HG02870 (cell line): ENCODE measurements at regions not wholly inside any gene's neighbourhood (a gene's known extent, or its start where the extent isn't known, plus 50 kb on each side); places are given as distances from the start of the nearest gene placed in this dataset.

Source experiments
- ATAC-seq: cut with Tn5 transposase; IDR thresholded peaks from one replicate; pipeline ENCODE4 v1.9.1; 2021; ENCODE audit warnings: mild to moderate bottlenecking, moderate library complexity; ENCODE audit not compliant: unreplicated experiment

DNA sequence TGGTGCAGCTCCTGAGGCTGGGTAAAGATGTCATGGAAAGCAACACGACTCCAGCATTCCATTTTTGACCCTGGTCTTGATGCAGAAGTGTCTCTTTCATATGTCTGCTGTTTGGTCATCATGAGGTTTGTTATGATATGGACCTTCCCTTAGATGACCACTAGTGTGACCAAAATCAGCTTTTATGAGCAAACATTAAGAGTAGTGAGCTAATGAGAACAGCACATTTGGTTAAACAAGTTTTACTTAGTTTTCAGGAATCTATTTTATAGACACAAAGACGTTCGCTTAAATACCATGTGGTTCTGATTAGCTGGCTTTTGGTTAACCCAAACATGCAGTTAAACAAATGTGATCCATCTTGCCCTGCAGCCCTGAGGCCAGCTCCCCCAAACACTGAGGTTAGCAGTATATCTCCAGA is 56.7 kb upstream of the ACTBL2 start:
- ATAC-seq, result no peak

DNA sequence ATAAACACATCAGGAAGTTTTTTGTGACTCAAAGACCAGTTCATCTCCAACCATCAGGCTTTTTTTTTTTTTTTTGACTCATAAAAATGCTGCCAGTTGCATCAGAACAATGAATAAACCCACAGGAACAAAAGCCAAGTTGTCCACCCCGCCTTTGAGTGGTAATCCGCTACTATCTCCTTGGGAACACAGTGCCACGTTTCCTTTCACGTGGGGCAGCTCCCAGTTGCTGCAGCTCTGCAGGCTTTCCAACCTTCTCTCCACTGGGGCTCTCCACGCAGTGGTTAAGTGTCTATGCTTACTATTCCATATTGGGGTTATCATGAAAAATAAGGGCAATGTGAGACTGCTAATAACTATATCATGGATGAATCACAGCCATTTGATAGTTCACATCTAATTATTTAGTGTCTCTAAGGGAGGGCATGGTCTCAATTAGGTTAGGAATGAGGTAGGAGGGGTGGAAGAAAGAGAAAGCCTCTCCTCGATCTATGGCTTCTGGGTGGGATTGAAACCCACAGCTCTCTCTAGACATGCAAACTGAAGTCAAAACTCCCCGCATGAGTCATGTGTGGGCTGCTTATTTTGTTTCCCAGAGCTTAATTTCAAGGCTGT is 55.8 kb upstream of the ACTBL2 start:
- ATAC-seq, result no peak

DNA sequence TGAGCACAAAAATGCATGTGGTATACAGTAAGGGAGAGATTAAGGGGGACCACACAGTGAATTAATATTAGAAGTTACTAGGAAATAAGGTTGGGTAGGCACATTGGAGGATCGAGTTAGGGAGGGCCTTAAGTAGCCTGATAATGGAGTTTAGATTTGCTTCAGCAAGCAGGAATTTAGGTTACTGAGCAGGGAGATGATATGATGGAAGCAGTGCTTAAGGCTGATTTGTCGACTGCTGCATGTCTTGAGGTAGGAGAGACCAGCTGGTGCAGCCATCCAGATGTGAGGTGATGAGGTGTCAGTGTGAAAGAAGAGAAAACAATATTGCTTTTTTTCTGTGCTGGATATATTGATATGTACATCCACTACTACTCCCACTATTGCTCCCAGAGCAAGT is 55.2 kb upstream of the ACTBL2 start:
- no peak for ATAC-seq

DNA sequence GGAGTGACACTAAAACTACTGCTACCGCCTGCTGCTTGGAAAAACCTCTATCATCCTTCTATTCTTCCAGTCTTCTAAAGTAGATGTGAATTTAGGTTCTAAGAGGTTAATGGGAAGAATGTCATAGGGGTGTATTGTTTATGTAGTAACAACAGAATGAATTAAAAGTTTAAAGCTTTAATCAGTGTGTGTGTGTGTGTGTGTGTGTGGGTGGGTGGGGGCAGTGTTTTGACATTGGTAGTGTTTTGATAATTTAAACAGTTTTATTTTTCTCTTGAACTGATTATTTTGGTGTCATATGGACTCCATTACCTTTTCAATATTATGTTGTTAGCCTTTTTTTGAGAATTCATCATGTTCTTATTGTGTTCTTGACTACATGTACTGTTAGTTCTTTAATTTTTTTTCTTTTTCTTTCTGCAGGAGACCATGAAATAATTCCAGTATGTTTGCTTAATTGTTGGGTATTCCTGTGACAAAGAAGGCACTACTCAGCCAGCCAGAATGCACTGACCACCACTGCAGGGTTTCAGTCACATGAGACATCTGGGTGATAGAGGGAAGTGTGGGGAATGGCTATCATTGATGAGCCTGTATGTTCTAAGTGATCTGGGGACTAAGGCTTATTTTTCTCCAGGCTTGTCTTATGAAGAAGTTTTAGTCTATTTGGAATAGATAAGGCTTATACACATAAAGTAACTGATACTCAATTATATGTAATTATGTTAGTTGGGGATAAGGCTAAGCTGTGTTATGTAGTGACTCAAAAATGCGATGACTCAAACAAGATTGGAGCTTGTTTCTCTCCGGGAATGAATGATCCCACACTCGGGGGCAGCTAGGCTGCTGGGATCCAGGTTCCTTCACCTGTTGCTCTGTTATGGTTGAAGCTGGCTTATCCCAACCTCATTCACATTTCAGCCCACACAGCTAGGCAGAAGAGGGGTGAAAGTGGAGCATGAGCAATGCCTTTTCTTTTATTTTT is 50.2 kb upstream of the ACTBL2 start:
- no peak for ATAC-seq
